AG09309 (cell line): ENCODE measurements at regions not wholly inside any gene's neighbourhood (a gene's known extent, or its start where the extent isn't known, plus 50 kb on each side); places are given as distances from the start of the nearest gene placed in this dataset.

Experiments
- DNase-seq: peaks from one replicate; pipeline ENCODE4 v3.0.0-alpha.2; 2010; ENCODE audit warnings: low read depth
- H3K4me3 ChIP-seq: 2 replicates; pipeline ENCODE4 v1.5.1; 2011; ENCODE audit warnings: mild to moderate bottlenecking, low read depth, low read length, moderate library complexity; ENCODE audit not compliant: control insufficient read depth
- CTCF ChIP-seq: IDR thresholded peaks from 2 replicates; pipeline ENCODE4 v1.5.1; 2011; ENCODE audit warnings: mild to moderate bottlenecking, low read depth, low read length, inconsistent platforms; ENCODE audit not compliant: insufficient read depth, control insufficient read depth; ENCODE audit errors: missing control alignments

GRCh38 chr4:60655356-60655755, 544.8 kb upstream of the ADGRL3 start:
- no peak overlapping the region for H3K4me3 ChIP-seq
- no peak for DNase-seq
- no peak for TF ChIP-seq CTCF

GRCh38 chr4:60656171-60656570, 544.0 kb upstream of the ADGRL3 start:
- peak; percentile 40 for TF ChIP-seq CTCF
- H3K4me3 ChIP-seq = no peak overlapping the region
- no peak for DNase-seq

- DNase-seq = no peak
- H3K4me3 ChIP-seq = no peak overlapping the region
- no peak for TF ChIP-seq CTCF
Measured at GRCh38 chr4:60657041-60657440, 543.1 kb upstream of the ADGRL3 start.

- TF ChIP-seq CTCF = no peak
- DNase-seq = no peak
- no peak overlapping the region for H3K4me3 ChIP-seq
Measured at GRCh38 chr4:60657807-60658206, 542.3 kb upstream of the ADGRL3 start.

GRCh38 chr4:60663769-60664168, 536.4 kb upstream of the ADGRL3 start:
- TF ChIP-seq CTCF = no peak
- no peak for DNase-seq
- no peak overlapping the region for H3K4me3 ChIP-seq

GRCh38 chr4:60682901-60683300, 517.2 kb upstream of the ADGRL3 start:
- DNase-seq = peak; percentile 41
- H3K4me3 ChIP-seq = peak overlapping the region; percentile 21
- no peak for TF ChIP-seq CTCF

- H3K4me3 ChIP-seq = peak overlapping the region; percentile 21
- no peak for TF ChIP-seq CTCF
- DNase-seq = peak; percentile 78
Measured at GRCh38 chr4:60683357-60683756, 516.8 kb upstream of the ADGRL3 start.
